GM19372 (cell line): ENCODE measurements at regions not wholly inside any gene's neighbourhood (a gene's known extent, or its start where the extent isn't known, plus 50 kb on each side); places are given as distances from the start of the nearest gene placed in this dataset.
"Not testable (repeated sequence)": the region's sequence is repeated elsewhere in the genome, so short reads cannot be mapped to it uniquely, and the experiment has no call there.

Experiments used
- ATAC-seq: cut with Tn5 transposase; IDR thresholded peaks from one replicate; pipeline ENCODE4 v1.9.1; 2021; ENCODE audit warnings: mild to moderate bottlenecking, low read depth, moderate library complexity; ENCODE audit not compliant: unreplicated experiment

GRCh38 chr10:33867199-33867789 is 532.8 kb upstream of the NRP1 start:
- ATAC-seq = not testable (repeated sequence)

- no peak for ATAC-seq
Observed at GRCh38 chr10:33863352-33863751, 528.9 kb upstream of the NRP1 start.

- no peak for ATAC-seq
Observed at GRCh38 chr10:33862536-33863105, 528.2 kb upstream of the NRP1 start.

- no peak for ATAC-seq
Observed at GRCh38 chr10:33861833-33862232, 527.4 kb upstream of the NRP1 start.

GRCh38 chr10:33861016-33861704 is 526.7 kb upstream of the NRP1 start:
- no peak for ATAC-seq

- no peak for ATAC-seq
Observed at GRCh38 chr10:33860552-33860951, 526.1 kb upstream of the NRP1 start.

GRCh38 chr10:33859319-33860022 is 525.0 kb upstream of the NRP1 start:
- no peak for ATAC-seq

- no peak for ATAC-seq
Observed at GRCh38 chr10:33858326-33858725, 523.9 kb upstream of the NRP1 start.

- not testable (repeated sequence) for ATAC-seq
Observed at GRCh38 chr10:33853221-33853620, 518.8 kb upstream of the NRP1 start.

GRCh38 chr10:33843379-33843778 is 508.9 kb upstream of the NRP1 start:
- ATAC-seq = no peak

- no peak for ATAC-seq
Observed at GRCh38 chr10:33841678-33842077, 507.2 kb upstream of the NRP1 start.

GRCh38 chr10:33838731-33839130 is 504.3 kb upstream of the NRP1 start:
- no peak for ATAC-seq

- no peak for ATAC-seq
Observed at GRCh38 chr10:33837736-33838135, 503.3 kb upstream of the NRP1 start.

- ATAC-seq = no peak
Observed at GRCh38 chr10:33835556-33835955, 501.1 kb upstream of the NRP1 start.

- ATAC-seq = no peak
Observed at GRCh38 chr10:33833566-33833965, 499.1 kb upstream of the NRP1 start.

GRCh38 chr10:33832124-33832787 is 497.8 kb upstream of the NRP1 start:
- no peak for ATAC-seq

- ATAC-seq = no peak
Observed at GRCh38 chr10:33831591-33831990, 497.1 kb upstream of the NRP1 start.

GRCh38 chr10:33829899-33830298 is 495.4 kb upstream of the NRP1 start:
- not testable (repeated sequence) for ATAC-seq

GRCh38 chr10:33828592-33828991 is 494.1 kb upstream of the NRP1 start:
- ATAC-seq = no peak

- no peak for ATAC-seq
Observed at GRCh38 chr10:33826186-33826585, 491.7 kb upstream of the NRP1 start.

- no peak for ATAC-seq
Observed at GRCh38 chr10:33822774-33823173, 488.3 kb upstream of the NRP1 start.
